RPMI8226 (cell line): ENCODE measurements at regions not wholly inside any gene's neighbourhood (a gene's known extent, or its start where the extent isn't known, plus 50 kb on each side); places are given as distances from the start of the nearest gene placed in this dataset.
A peak's percentile ranks its signal among the peaks of the same experiment; 100 is the strongest.
"Not testable (repeated sequence)": the region's sequence is repeated elsewhere in the genome, so short reads cannot be mapped to it uniquely, and the experiment has no call there.

Experiments used
- DNase-seq: peaks from one replicate; pipeline ENCODE4 v3.0.0-alpha.2; 2015

DNA sequence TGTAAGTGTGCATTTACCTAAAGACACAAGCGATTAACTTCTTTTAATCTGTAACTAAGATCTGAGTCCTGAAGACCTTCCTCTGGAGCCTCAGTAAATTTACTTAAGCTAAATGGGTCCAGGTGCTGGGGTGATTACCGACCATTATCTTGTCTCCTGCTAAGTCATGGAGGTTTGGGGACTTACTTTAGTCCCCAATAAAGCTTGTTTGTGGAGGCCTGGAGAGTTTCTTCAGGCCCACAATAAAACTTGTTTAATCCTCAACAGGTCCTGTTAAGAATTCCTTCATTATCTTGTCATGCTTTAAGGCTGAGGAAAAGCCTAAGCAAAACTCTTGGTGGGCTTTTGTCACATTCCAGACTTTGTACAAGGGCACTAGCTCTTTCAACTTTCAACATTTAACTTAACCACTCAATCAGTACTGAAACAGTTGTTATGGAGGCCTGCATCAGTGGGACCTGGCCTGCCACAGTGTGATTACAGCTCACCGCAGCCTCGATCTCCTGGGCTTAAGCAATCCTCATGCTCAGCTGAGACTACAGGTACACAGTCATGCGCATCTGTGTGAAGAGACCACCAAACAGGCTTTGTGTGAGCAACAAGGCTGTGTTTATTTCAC lies 84.0 kb downstream of the FMO4 start:
- no peak for DNase-seq

DNA sequence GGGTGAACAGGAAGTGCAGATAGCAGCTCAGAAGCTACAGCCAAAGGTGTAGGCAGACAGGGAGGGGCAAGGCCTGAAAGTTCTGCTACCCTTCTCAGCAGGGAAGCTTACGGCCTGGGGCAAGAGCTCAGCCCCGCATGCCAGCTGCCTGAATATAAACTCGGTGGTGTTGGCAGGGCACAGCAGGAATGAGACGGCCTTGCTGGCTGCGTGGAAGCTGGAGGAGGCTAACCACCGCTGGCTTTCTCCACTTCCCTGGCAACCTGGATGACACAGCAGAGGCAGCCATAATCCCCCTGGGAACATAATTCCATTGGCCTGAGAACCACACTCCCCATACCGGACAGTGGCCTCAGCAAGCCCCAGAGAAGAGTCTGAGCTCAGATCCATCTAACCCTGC lies 81.9 kb upstream of the PRRC2C start:
- no peak for DNase-seq

DNA sequence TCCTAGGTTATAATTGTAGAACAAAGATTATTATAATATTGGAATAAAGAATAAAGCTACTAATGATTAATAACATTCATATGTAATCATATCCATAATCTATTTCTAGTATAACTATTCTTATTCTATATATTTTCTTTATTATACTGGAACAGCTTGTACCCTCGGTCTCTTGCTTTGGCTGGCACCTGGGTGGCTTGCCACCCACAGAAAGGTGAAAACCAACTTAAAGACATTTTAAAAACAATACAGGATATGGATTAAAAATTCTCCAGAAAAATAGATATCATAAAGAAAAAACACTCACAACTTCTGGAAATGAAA lies 80.0 kb upstream of the PRRC2C start:
- no peak for DNase-seq

DNA sequence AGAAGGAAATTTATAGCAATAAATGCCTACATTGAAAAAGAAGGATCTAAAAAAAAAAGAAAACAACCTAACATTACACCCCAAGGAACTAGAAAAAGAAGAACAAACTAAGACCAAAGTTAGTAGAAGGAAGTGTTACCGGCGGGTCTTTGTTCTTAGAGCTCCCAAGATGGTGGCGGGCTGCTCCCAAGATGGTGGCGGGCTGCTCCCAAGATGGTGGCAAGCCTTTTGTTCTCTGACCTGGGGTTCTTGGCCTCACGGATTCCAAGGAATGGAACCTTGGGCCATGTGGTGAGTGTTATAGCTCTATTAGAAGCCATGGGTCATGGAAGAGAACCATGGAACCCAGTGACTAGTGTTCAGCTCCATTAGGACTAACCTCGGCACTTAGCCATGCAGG lies 71.8 kb upstream of the PRRC2C start:
- not testable (repeated sequence) for DNase-seq

DNA sequence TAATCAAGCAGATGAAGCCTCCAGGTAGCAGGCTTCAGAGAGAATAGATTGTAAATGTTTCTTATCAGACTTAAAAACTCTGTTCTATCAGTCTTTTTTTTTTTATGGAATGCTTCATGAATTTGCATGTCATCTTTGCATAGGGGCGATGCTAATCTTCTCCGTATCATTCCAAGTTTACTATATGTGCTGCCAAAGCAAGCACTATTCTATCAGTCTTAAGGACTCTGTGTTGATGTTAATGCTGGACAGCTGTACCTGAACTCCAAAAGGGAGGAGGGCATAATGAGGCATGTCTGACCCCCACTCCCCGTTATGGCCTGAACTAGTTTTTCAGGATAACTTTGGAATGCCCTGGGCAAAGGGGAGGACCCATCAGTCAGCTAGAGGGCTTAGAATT lies 66.8 kb upstream of the PRRC2C start:
- no peak for DNase-seq

DNA sequence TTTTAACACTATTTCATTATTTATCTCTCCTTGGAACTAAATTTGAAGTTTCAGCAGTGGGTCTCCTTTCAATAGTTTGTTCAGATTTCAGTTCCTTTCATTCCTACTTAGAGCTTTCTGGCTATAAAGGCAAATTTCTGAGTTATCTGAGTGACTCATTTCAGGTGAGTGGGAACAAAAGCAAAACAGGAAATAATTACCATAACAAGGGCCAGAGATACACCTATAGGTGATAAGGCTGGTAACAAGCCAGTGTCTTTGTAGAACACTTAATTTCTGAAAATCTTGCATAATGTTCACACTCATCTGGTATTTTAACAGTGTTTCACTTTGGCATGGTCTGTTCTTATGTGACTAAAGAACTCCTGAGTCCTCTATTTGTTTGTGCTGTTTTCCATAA lies 64.5 kb upstream of the PRRC2C start:
- DNase-seq, result no peak

DNA sequence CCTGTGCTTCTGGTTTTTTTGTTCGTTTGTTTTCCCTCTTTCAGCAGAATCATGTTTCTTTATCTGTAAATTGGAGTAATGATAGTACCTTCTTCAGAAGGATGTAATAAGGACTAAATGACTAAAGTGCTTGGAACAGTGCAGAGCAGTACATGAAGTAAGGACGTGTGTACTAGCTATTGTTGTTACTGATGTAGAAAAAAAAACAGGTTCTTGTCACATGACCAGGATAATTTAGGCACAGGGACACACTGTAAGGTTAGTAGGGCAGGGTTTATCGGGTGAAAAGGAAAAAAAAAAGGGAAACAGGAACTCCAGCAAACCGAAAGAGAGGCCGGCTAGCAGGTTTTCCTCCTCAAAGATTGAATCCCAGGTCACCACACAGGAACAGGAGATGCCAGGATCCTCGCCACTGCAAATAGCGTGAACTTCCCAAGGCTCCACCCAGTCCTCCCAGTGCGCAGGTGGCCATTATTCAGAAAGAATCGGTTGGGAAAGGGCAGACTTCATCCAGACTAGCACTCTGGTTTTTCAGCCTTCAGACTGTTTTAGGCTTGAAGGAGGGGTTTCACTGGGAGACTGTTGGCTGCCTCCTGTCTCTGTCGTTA lies 63.8 kb upstream of the PRRC2C start:
- no peak for DNase-seq

DNA sequence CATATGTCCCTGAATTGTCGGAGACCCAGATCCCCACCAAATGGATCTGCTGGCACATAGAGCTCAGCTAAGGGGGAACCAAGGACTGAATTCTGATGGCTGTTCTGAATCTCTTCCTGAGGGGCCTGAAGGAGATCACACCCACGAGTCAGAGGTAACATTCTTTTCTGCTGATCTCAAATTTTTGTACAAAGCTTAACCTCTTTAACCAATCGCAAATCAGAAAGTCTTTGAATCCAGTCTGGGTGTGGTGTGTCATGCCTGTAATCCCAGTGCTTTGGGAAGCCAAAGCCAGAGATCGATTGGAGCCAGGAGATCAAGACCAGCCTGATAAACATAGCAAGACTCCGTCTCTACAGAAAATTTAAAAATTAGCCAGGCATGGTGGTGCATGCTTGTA lies 62.8 kb upstream of the PRRC2C start:
- no peak for DNase-seq

DNA sequence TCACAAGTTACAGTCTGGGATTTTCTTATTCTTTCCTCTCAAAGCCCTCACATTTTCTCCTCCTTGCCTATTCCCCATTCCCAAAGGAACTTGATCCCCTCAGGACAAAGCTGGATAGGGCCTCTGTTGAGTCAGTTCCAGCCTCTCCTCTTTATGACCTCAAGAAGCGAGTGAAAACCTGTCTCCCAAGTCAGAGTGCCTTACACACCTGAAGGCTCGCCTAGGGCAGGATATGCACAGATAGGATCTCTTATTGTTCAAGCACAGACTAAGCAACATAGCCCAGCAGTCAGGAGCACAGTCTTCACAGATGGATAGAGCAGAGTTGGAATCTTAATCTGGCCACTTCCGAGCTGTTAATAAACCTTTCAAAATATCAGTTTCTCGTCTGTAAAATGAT lies 60.8 kb upstream of the PRRC2C start:
- DNase-seq, result no peak

DNA sequence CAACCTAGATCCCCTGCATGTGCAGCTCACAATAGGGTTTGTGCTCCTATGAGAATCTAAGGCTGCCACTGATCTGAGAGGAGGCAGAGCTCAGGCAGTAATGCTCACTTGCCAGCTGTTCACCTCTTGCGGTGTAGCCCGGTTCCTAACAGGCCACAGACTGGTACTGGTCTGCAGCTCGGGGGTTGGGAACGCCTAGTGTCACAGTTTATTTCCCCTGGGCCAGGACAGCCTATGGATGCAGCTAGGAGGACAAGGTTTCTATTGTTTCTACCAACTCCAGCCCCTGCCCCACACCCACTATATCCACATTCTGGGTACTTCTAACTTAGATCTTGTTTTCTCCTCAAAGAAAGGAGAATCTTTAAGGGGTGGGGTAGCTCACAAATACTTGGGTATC lies 58.7 kb upstream of the PRRC2C start:
- DNase-seq, result no peak

DNA sequence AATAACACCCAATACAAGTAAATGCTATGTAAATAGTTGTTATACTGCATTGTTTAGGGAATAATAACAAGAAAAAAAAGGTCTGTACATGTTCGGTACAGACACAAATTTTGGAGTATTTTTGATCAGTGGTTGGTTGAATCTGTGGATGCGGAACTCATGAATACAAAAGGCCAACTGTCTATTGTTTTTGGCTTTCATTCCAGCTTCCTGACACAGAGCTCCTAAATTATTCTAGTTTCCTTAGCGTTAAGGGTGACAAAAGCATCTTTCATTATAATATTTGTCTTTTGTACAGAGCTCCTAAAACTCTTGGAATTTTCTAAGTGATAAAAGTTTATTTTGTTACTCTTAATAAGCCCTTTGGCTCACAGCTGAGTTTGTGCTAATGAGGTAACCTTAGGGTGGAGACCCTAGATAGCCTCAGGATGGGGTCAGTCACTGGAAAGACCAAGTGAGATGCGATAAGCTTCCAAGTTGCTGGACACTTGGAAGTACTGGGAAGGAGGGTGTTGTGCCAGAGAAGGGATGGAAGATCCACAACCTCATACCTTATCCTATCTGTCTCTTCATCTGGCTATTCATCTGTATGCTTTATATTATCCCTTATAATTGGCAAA lies 57.4 kb upstream of the PRRC2C start:
- DNase-seq, result no peak

DNA sequence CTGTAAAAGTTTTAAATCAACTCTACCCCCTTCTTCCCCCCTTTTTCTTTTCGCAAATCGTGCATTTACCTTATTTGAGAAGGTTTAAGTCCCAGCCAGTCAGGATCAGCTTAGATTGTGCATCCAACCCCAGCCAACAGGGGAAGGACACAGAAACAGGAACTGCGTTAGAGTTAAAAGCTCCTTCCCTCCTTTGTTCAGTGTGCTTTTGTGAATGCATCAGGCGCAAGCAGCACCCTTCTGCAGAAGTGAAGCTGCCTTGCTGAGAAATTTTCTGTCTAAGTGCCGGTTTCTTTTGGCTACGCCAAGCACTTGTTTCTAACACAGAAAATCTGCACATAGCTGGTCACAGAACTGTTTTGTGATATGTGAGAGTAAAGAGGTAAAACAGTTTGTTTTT lies 56.2 kb upstream of the PRRC2C start:
- no peak for DNase-seq

DNA sequence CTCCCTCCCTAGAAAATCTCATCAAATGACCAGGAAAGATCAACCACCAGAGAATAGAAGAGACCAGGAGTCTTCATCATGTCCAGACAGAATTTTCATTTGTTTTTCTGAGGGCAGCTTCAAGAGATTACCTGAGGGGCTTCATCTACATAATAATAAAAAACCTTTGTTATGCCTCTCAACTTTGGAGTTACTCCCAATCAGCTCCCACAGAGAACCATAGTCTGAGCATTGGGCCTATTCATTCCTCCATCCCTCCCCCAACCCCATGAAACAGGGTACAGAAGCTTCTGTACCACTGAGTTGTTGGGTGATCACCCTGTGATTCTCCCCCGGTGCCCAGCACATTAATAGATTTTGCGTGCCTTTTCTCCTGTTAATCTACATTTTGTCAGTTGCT lies 53.3 kb upstream of the PRRC2C start:
- DNase-seq, result no peak

DNA sequence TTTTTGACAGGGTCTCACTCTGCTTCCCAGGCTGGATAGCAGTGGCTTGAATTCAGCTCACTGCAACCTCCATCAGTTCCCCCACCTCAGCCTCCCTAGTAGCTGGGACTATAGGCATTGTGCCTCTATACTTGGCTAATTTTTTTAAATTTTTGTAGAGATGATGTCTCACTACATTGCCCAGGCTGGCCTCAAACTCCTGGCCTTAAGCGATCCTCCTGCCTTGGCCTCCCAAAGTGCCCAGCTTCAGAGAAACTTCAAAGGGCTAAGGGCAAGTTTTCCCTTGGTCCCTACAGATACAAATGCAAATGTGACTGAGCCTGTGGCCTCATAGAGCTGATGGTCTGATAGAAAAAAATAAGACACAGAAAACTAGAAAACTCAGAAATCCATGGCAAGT lies 52.9 kb upstream of the PRRC2C start:
- DNase-seq, result no peak

DNA sequence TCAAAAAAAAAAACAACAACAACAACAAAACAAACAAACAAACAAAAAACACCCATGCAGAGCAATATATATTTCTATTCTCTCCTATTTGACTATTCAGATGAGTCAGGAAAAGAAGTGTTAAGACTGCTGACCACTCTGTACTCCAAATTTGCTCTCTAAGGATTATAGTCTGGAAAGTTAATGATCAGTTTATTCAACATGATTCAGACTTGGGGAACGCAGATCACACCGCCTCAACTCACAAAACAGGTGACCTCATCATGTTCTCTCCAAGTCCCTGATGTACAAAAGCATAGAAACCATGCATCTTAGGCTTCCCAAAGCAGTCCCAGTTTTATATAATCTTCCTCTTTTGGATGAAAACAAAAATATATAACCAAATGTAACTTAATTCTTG lies 51.9 kb upstream of the PRRC2C start:
- no peak for DNase-seq

DNA sequence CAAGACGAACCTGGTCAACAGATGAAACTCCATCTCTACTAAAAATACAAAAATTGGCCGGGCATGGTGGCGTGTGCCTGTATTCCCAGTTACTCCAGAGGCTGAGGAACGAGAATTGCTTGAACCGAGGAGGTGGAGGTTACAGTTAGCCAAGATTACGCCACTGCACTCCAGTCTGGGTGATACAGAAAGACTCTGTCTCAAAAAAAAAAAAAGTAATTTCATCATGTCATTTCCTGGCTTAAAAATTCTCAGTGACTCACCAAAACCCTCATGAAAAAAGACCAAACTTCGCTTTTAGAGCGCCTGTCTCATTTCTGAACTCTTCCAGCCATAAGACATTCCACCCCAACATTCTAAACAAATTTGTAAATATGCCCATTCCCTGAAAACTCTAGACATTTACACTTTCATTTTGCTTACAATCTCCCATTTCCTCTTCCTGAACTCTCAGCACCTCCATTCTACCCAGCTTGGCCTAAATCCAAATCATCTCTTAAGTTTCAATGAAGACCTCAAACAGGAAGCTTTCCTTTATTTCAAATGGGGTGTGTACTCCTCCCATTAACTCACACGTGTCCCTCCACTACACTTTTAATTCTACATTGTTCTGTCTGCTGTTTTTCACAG lies 50.5 kb upstream of the PRRC2C start:
- peak; percentile 65 for DNase-seq
